ENCODE measurements at regions not wholly inside any gene's neighbourhood (a gene's known extent, or its start where the extent isn't known, plus 50 kb on each side); places are given as distances from the start of the nearest gene placed in this dataset.

GRCh38 chr17:13728781-13729180, 127.1 kb upstream of the HS3ST3A1 start:
- H3K79me2 ChIP-seq (ENCODE audit: low read length): no peaks in the 10 kb centered on the region
- no peaks in the 10 kb centered on the region for H3K27me3 ChIP-seq (replicated peaks; ENCODE audit: insufficient read depth, low read length)
- DNase-seq: no peak
- H3F3A ChIP-seq (ENCODE audit: insufficient read depth, low read length): no peaks in the 10 kb centered on the region
- no peaks in the 10 kb centered on the region for H3K9me2 ChIP-seq (replicated peaks; ENCODE audit: insufficient read depth, low read length)
- no peaks in the 10 kb centered on the region for H3K36me3 ChIP-seq (replicated peaks; ENCODE audit: insufficient read depth, low read length)
- H2AFZ ChIP-seq (ENCODE audit: low read length): no peak overlapping the region
- H3K4me3 ChIP-seq (ENCODE audit: low read length): no peak overlapping the region
- no peaks in the 10 kb centered on the region for H4K20me1 ChIP-seq (ENCODE audit: insufficient read depth, low read length)
- no peak overlapping the region for H3K4me2 ChIP-seq (ENCODE audit: low read depth, low read length)
- no peak overlapping the region for H3K9ac ChIP-seq (ENCODE audit: low read length)
- TF ChIP-seq EZH2phosphoT487 (IDR thresholded peaks at IDR 0.05; ENCODE audit: low read length): no peak
- no peak for TF ChIP-seq EZH2 (optimal IDR thresholded peaks at IDR 0.05; ENCODE audit: low read depth, low read length)
- no peak overlapping the region for H3K27ac ChIP-seq (ENCODE audit: low read length)
- no peaks in the 10 kb centered on the region for H3K9me3 ChIP-seq (replicated peaks; ENCODE audit: insufficient read depth, low read length)
- H3K4me1 ChIP-seq (ENCODE audit: low read length): no peaks in the 10 kb centered on the region

GRCh38 chr17:13729466-13730134, 127.9 kb upstream of the HS3ST3A1 start:
- no peaks in the 10 kb centered on the region for H3K4me1 ChIP-seq (ENCODE audit: low read length)
- no peak overlapping the region for H3K4me3 ChIP-seq (ENCODE audit: low read length)
- no peak for DNase-seq
- H2AFZ ChIP-seq (ENCODE audit: low read length): no peak overlapping the region
- no peaks in the 10 kb centered on the region for H3K36me3 ChIP-seq (replicated peaks; ENCODE audit: insufficient read depth, low read length)
- H3K27me3 ChIP-seq (replicated peaks; ENCODE audit: insufficient read depth, low read length): no peaks in the 10 kb centered on the region
- TF ChIP-seq EZH2phosphoT487 (IDR thresholded peaks at IDR 0.05; ENCODE audit: low read length) (no peak), EZH2 (optimal IDR thresholded peaks at IDR 0.05; ENCODE audit: low read depth, low read length) (no peak), CTCF (IDR thresholded peaks at IDR 0.05; ENCODE audit: low read length) (no peak)
- H3K4me2 ChIP-seq (ENCODE audit: low read depth, low read length): no peak overlapping the region
- no peak overlapping the region for H3K27ac ChIP-seq (ENCODE audit: low read length)
- H3K9me2 ChIP-seq (replicated peaks; ENCODE audit: insufficient read depth, low read length): no peaks in the 10 kb centered on the region
- no peaks in the 10 kb centered on the region for H3K79me2 ChIP-seq (ENCODE audit: low read length)
- H3F3A ChIP-seq (ENCODE audit: insufficient read depth, low read length): no peaks in the 10 kb centered on the region
- H3K9ac ChIP-seq (ENCODE audit: low read length): no peak overlapping the region
- H4K20me1 ChIP-seq (ENCODE audit: insufficient read depth, low read length): no peaks in the 10 kb centered on the region
- H3K9me3 ChIP-seq (replicated peaks; ENCODE audit: insufficient read depth, low read length): no peaks in the 10 kb centered on the region

- Histone ChIP-seq H3K9me2 (replicated peaks; ENCODE audit: insufficient read depth, low read length) (no peaks in the 10 kb centered on the region), H3K9ac (ENCODE audit: low read length) (no peak overlapping the region), H4K20me1 (ENCODE audit: insufficient read depth, low read length) (no peaks in the 10 kb centered on the region), H3K36me3 (replicated peaks; ENCODE audit: insufficient read depth, low read length) (no peaks in the 10 kb centered on the region), H3K4me2 (ENCODE audit: low read depth, low read length) (no peak overlapping the region), H3K27ac (ENCODE audit: low read length) (no peak overlapping the region), H3K79me2 (ENCODE audit: low read length) (no peaks in the 10 kb centered on the region), H3K4me3 (ENCODE audit: low read length) (no peak overlapping the region), H2AFZ (ENCODE audit: low read length) (no peak overlapping the region), H3K4me1 (ENCODE audit: low read length) (no peaks in the 10 kb centered on the region), H3F3A (ENCODE audit: insufficient read depth, low read length) (no peaks in the 10 kb centered on the region), H3K9me3 (replicated peaks; ENCODE audit: insufficient read depth, low read length) (no peaks in the 10 kb centered on the region), H3K27me3 (replicated peaks; ENCODE audit: insufficient read depth, low read length) (no peaks in the 10 kb centered on the region)
- TF ChIP-seq EZH2phosphoT487 (IDR thresholded peaks at IDR 0.05; ENCODE audit: low read length) (no peak), CTCF (IDR thresholded peaks at IDR 0.05; ENCODE audit: low read length) (no peak), EZH2 (optimal IDR thresholded peaks at IDR 0.05; ENCODE audit: low read depth, low read length) (no peak)
- DNase-seq: no peak
Observed at GRCh38 chr17:13734880-13735279, 133.2 kb upstream of the HS3ST3A1 start.

GRCh38 chr17:13735444-13735843, 133.7 kb upstream of the HS3ST3A1 start:
- no peak for DNase-seq
- Histone ChIP-seq H3K4me1 (ENCODE audit: low read length) (no peaks in the 10 kb centered on the region), H3K36me3 (replicated peaks; ENCODE audit: insufficient read depth, low read length) (no peaks in the 10 kb centered on the region), H3K79me2 (ENCODE audit: low read length) (no peaks in the 10 kb centered on the region), H3K9ac (ENCODE audit: low read length) (no peak overlapping the region), H3K27me3 (replicated peaks; ENCODE audit: insufficient read depth, low read length) (no peaks in the 10 kb centered on the region), H3K9me2 (replicated peaks; ENCODE audit: insufficient read depth, low read length) (no peaks in the 10 kb centered on the region), H3F3A (ENCODE audit: insufficient read depth, low read length) (no peaks in the 10 kb centered on the region), H3K9me3 (replicated peaks; ENCODE audit: insufficient read depth, low read length) (no peaks in the 10 kb centered on the region), H2AFZ (ENCODE audit: low read length) (no peak overlapping the region), H3K4me3 (ENCODE audit: low read length) (no peak overlapping the region), H4K20me1 (ENCODE audit: insufficient read depth, low read length) (no peaks in the 10 kb centered on the region), H3K4me2 (ENCODE audit: low read depth, low read length) (no peak overlapping the region), H3K27ac (ENCODE audit: low read length) (no peak overlapping the region)
- TF ChIP-seq CTCF (IDR thresholded peaks at IDR 0.05; ENCODE audit: low read length) (no peak), EZH2phosphoT487 (IDR thresholded peaks at IDR 0.05; ENCODE audit: low read length) (no peak), EZH2 (optimal IDR thresholded peaks at IDR 0.05; ENCODE audit: low read depth, low read length) (no peak)
